Cardiac fibroblast (primary cell): ENCODE measurements at regions not wholly inside any gene's neighbourhood (a gene's known extent, or its start where the extent isn't known, plus 50 kb on each side); places are given as distances from the start of the nearest gene placed in this dataset.

ENCODE experiments used
- DNase-seq, 2 donors: peaks; one replicate each; pipeline versions ENCODE4 v3.0.0 to v3.0.0-alpha.2; 2010; ENCODE audit warnings: low read depth in 2 of 2
- H3K4me3 ChIP-seq, 2 donors: replicated peaks in 1 of 2; 1 replicate in 1 of 2; 2 replicates in 1 of 2; pipeline ENCODE4 v1.5.1; 2011; ENCODE audit warnings: low read depth in 2 of 2, low read length in 2 of 2, mild to moderate bottlenecking in 2 of 2, moderate library complexity in 1 of 2
- TF ChIP-seq, protein P1 (sequence below): IDR thresholded peaks from one replicate; pipeline ENCODE4 v1.5.1; 2011; ENCODE audit warnings: low read depth, mild to moderate bottlenecking, low read length, inconsistent platforms

DNA sequence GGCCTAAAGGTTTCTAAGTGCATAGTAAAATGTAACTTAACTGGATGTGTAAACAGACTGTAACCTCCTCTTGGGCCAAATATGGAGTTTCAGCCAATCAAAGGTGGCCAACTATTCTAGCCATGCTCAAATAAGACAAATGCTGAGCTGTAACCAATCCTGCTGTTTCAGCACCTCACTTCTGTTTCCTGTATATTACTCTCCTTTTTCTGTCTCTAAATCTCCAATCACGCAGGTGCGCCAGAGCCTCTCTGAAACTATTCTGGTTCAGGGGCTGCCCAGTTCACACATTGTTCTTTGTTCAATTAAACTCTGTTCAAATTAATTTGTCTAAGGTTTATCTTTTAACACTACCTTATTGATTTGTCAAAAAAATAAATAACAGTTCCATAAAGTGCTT lies 532.7 kb upstream of the DCC start:
- no peak for DNase-seq
- no peak overlapping the region for H3K4me3 ChIP-seq
- TF ChIP-seq, protein P1, sequence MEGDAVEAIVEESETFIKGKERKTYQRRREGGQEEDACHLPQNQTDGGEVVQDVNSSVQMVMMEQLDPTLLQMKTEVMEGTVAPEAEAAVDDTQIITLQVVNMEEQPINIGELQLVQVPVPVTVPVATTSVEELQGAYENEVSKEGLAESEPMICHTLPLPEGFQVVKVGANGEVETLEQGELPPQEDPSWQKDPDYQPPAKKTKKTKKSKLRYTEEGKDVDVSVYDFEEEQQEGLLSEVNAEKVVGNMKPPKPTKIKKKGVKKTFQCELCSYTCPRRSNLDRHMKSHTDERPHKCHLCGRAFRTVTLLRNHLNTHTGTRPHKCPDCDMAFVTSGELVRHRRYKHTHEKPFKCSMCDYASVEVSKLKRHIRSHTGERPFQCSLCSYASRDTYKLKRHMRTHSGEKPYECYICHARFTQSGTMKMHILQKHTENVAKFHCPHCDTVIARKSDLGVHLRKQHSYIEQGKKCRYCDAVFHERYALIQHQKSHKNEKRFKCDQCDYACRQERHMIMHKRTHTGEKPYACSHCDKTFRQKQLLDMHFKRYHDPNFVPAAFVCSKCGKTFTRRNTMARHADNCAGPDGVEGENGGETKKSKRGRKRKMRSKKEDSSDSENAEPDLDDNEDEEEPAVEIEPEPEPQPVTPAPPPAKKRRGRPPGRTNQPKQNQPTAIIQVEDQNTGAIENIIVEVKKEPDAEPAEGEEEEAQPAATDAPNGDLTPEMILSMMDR = no peak

DNA sequence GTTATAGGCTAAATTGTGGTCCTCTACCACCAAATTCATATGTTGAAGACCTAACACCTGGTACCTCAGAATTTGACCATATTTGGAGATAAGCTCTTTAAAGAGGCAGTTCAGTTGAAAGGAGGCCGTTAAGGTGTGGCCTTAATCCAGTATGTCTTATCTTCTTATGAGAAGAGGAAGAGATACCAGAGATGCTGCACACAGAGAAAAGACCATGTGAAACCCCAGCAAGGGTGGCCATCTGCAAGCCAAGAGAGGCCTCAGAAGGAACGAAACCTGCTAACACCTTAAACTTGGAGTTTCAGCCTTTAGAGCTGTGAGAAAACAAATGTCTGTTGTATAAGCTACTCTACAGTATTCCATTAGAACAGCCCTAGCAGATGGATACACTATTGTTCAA lies 528.1 kb upstream of the DCC start:
- TF ChIP-seq, protein P1 = no peak
- H3K4me3 ChIP-seq = no peak overlapping the region
- DNase-seq = no peak

DNA sequence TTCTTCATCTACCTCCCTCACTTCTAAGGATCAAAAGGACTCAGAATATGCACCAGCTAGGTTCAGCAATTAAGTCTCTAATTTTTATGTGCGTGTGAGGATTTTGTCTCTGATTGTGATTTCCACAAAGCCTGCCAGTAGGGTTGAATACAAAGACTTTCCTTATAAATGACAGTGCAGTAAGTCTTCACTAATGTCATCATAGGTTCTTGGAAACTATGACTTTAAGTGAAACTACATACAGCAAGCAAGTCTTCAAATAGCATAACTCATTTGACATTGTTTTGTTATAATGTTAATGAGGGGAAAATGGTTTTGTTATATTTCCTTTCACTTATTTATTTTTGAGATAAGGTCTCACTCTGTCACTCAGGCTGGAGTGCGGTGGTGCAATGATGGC lies 526.3 kb upstream of the DCC start:
- no peak for DNase-seq
- H3K4me3 ChIP-seq = no peak overlapping the region
- TF ChIP-seq, protein P1 = no peak

DNA sequence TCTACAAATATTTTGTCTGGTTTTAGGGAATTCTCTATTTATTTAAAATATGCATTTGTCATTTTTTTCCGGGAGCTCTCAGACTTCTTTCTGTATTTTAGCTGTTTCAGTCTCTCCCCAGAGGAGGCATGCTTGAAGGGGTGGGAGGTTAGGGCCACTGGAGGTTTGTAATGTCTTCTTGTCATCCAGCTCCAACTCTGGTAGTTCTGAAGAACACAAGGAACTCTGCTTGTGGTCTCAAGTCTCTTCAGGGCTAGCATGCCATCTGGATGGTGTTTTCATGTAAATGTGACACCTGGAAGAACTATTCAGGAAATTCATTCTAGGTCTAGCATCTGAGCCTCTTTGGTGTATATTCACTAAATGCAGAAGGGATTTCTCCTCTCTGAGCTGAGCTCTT lies 518.4 kb upstream of the DCC start:
- DNase-seq = no peak

DNA sequence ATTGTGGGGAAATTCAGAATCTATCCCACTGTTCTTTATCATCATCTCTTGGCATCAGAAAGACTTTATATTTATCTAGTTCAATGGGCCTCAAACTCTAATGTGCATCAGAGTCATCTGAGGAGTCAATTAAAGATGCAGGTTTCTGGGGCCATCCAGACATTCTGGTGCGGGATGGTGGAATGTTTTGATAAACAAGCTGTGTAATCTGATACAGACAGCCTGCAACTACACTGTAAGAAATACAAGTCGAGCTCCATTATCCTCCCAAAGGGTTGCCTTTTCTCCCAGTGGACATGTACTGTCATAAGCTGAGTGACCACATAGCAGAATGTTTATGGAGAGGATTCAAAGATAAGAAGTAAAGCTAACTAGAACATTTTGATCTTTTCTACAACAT lies 515.3 kb upstream of the DCC start:
- TF ChIP-seq, protein P1 = no peak
- DNase-seq = no peak
- H3K4me3 ChIP-seq = no peak overlapping the region

More for the DNA sequence above, 518.4 kb upstream of the DCC start:
- TF ChIP-seq, protein P1 = no peak
- H3K4me3 ChIP-seq = no peak overlapping the region

DNA sequence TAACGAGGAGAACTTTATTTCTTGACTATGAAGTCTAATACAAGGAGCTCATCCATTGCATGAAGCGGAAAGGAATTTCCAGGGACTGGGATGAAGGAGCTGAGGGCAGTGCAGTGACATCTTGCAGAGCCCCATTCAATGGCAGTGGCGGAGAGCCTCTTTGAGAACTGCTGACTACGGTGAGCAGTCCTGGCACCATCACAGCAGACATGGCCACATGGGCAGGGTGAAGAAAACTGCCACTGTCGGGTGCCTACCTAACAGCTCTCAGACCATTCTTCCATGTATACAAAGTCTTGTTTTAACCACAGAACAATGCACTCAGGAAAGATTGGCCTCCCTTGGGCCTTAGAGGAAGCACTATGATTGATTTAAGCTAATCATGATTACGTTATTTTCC lies 506.1 kb upstream of the DCC start:
- no peak overlapping the region for H3K4me3 ChIP-seq
- TF ChIP-seq, protein P1 = no peak
- no peak for DNase-seq

DNA sequence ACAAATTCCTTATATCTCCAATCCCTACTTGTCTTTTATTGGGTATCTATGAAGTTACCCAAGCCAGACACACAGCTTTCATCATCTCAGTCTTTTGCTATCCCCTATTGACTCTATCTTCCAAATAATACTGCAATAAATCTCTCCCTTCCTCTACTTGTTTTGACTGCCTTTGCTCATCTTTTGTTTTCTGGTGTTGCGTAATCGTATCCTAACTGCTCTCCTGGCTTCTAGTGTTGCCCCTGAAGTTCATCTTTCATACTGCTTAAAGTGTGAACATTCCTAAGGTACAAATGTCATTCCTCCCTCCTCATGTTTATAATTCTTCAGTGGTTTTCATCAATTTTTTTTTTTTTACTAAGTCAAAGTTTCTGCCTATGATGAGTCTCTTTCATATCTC lies 491.3 kb upstream of the DCC start:
- no peak overlapping the region for H3K4me3 ChIP-seq
- TF ChIP-seq, protein P1 = no peak
- no peak for DNase-seq
